H1 (cell line): ENCODE measurements at regions not wholly inside any gene's neighbourhood (a gene's known extent, or its start where the extent isn't known, plus 50 kb on each side); places are given as distances from the start of the nearest gene placed in this dataset.

Experiments used
- CTCF ChIA-PET: fragments of 300-600 bp; sonication (Branson Sonifier 250); formaldehyde crosslinking; loops from one replicate; lab custom pipeline; 2021; ENCODE audit not compliant: partially characterized antibody; lab: Charles Lee
- POLR2A ChIA-PET: fragments of 300-600 bp; sonication (Branson Sonifier 250); formaldehyde crosslinking; loops from one replicate; lab custom pipeline; 2021; ENCODE audit warnings: inconsistent platforms; ENCODE audit not compliant: partially characterized antibody; lab: Charles Lee
- DNase-seq, 2 experiments: peaks; one replicate each; pipeline versions ENCODE4 v3.0.0 to v3.0.0-alpha.2; 2010 to 2022; ENCODE audit warnings: low spot score in 2 of 2, low read depth in 1 of 2, mixed read lengths in 1 of 2
- FAIRE-seq: peaks from 2 replicates; lab custom pipeline; 2011; peaks lifted over from hg19 to GRCh38; lab: Jason Lieb, UNC
- H2AFZ ChIP-seq: 2 replicates; pipeline ENCODE4 v1.8.1; 2012; ENCODE audit warnings: low read length, inconsistent platforms
- H2AK5ac ChIP-seq: 2 replicates; pipeline ENCODE4 v1.6.1; 2013; ENCODE audit warnings: low read depth, low read length
- H2BK120ac ChIP-seq: replicated peaks from 2 replicates; pipeline ENCODE3; 2013; ENCODE audit warnings: low read depth, low read length, inconsistent platforms
- H2BK12ac ChIP-seq: 2 replicates; pipeline ENCODE4 v1.6.1; 2013; ENCODE audit warnings: low read depth, low read length
- H2BK15ac ChIP-seq: 2 replicates; pipeline ENCODE4 v1.6.1; 2013; ENCODE audit warnings: low read length
- H2BK20ac ChIP-seq: 2 replicates; pipeline ENCODE4 v1.6.1; 2013; ENCODE audit warnings: low read length
- H2BK5ac ChIP-seq: 2 replicates; pipeline ENCODE4 v1.6.1; 2013; ENCODE audit warnings: low read depth, low read length
- H3K14ac ChIP-seq: 2 replicates; pipeline ENCODE4 v1.6.1; 2013; ENCODE audit warnings: inconsistent platforms; ENCODE audit not compliant: insufficient read length
- H3K18ac ChIP-seq: 2 replicates; pipeline ENCODE4 v1.6.1; 2013; ENCODE audit warnings: low read length; ENCODE audit errors: extremely low read depth
- H3K23ac ChIP-seq: 2 replicates; pipeline ENCODE4 v1.6.1; 2013; ENCODE audit warnings: inconsistent platforms; ENCODE audit not compliant: insufficient read length
- H3K23me2 ChIP-seq: 2 replicates; pipeline ENCODE4 v1.6.1; 2013; ENCODE audit warnings: low read depth, low read length
- H3K27ac ChIP-seq: 2 replicates; pipeline ENCODE4 v1.6.1; 2011; ENCODE audit warnings: low read depth, low read length, inconsistent platforms
- H3K27me3 ChIP-seq, 4 experiments: replicated peaks in 1 of 4; 1 replicate in 1 of 4; 2 replicates in 3 of 4; pipeline versions ENCODE4 v1.6.1 to v1.8.1; 2011 to 2013; ENCODE audit warnings: low read length in 3 of 4, mild to moderate bottlenecking in 3 of 4, inconsistent platforms in 2 of 4, mixed read lengths in 2 of 4, moderate library complexity in 1 of 4; ENCODE audit not compliant: control insufficient read depth in 3 of 4, insufficient read depth in 3 of 4; ENCODE audit errors: extremely low read depth in 1 of 4
- H3K36me3 ChIP-seq, 4 experiments: 2 replicates each; pipeline versions ENCODE4 v1.6.1 to v1.8.1; 2011 to 2013; ENCODE audit warnings: mild to moderate bottlenecking in 4 of 4, low read length in 3 of 4, moderate library complexity in 2 of 4, control low read depth in 1 of 4, inconsistent platforms in 1 of 4; ENCODE audit not compliant: insufficient read depth in 4 of 4, control insufficient read depth in 2 of 4
- H3K4ac ChIP-seq: replicated peaks from 2 replicates; pipeline ENCODE3; 2013; ENCODE audit warnings: low read length, low read depth, mixed read lengths, inconsistent platforms; ENCODE audit not compliant: insufficient read length
- H3K4me1 ChIP-seq, 4 experiments: replicated peaks in 1 of 4; 1 replicate in 1 of 4; 2 replicates in 3 of 4; pipeline versions ENCODE4 v1.6.1 to v1.8.1; 2011 to 2013; ENCODE audit warnings: low read length in 3 of 4, inconsistent platforms in 2 of 4, mixed read lengths in 1 of 4; ENCODE audit not compliant: insufficient read depth in 4 of 4, control insufficient read depth in 3 of 4
- H3K4me2 ChIP-seq, 2 experiments: 2 replicates each; pipeline versions ENCODE4 v1.6.1 to v1.8.1; 2011 to 2013; ENCODE audit warnings: low read depth in 2 of 2, low read length in 2 of 2, control low read depth in 1 of 2, inconsistent platforms in 1 of 2, mild to moderate bottlenecking in 1 of 2; ENCODE audit not compliant: insufficient read depth in 1 of 2
- H3K4me3 ChIP-seq, 4 experiments: fragments of 200-600, 300-600 bp in 1 of 4; sonication (generic), shearing (Covaris generic), sonication (Bioruptor Twin) in 1 of 4; 2 replicates each; pipeline versions ENCODE4 v1.5.1 to v1.8.1; 2011 to 2016; ENCODE audit warnings: low read length in 4 of 4, low read depth in 3 of 4, control low read depth in 2 of 4, inconsistent platforms in 2 of 4, mild to moderate bottlenecking in 2 of 4, mixed read lengths in 1 of 4, moderate library complexity in 1 of 4; ENCODE audit not compliant: insufficient read depth in 2 of 4; ENCODE audit errors: extremely low read depth in 1 of 4
- H3K56ac ChIP-seq: replicated peaks from 2 replicates; pipeline ENCODE3; 2013; ENCODE audit warnings: low read depth, mild to moderate bottlenecking, mixed read lengths, low read length, inconsistent platforms; ENCODE audit not compliant: insufficient read length
- H3K79me1 ChIP-seq: 2 replicates; pipeline ENCODE4 v1.6.1; 2013; ENCODE audit warnings: low read depth, low read length, control low read depth
- H3K79me2 ChIP-seq, 2 experiments: 2 replicates each; pipeline versions ENCODE4 v1.6.1 to v1.8.1; 2012 to 2013; ENCODE audit warnings: low read length in 2 of 2, mild to moderate bottlenecking in 2 of 2, inconsistent platforms in 1 of 2; ENCODE audit not compliant: insufficient read depth in 2 of 2, control insufficient read depth in 1 of 2
- H3K9ac ChIP-seq, 4 experiments: replicated peaks in 1 of 4; 1 replicate in 1 of 4; 2 replicates in 3 of 4; pipeline versions ENCODE4 v1.6.1 to v1.8.1; 2011 to 2013; ENCODE audit warnings: low read depth in 3 of 4, low read length in 3 of 4, control low read depth in 2 of 4, mild to moderate bottlenecking in 2 of 4, moderate library complexity in 2 of 4, inconsistent platforms in 1 of 4; ENCODE audit errors: extremely low read depth in 1 of 4
- H3K9me3 ChIP-seq, 2 experiments: 2 replicates each; pipeline versions ENCODE4 v1.6.1 to v1.8.1; 2012 to 2013; ENCODE audit warnings: mild to moderate bottlenecking in 2 of 2, moderate library complexity in 2 of 2, control low read depth in 1 of 2, inconsistent platforms in 1 of 2, low read depth in 1 of 2, low read length in 1 of 2, mixed read lengths in 1 of 2; ENCODE audit not compliant: insufficient read depth in 2 of 2
- H4K20me1 ChIP-seq, 2 experiments: replicated peaks in 1 of 2; 2 replicates each; pipeline versions ENCODE3 to v1.8.1; 2011 to 2013; ENCODE audit warnings: inconsistent platforms in 2 of 2, low read length in 2 of 2, mild to moderate bottlenecking in 1 of 2; ENCODE audit not compliant: insufficient read depth in 2 of 2, control insufficient read depth in 1 of 2
- H4K5ac ChIP-seq: 2 replicates; pipeline ENCODE4 v1.6.1; 2013; ENCODE audit warnings: low read length, low read depth, mixed read lengths, inconsistent platforms; ENCODE audit not compliant: insufficient read length
- H4K8ac ChIP-seq: 2 replicates; pipeline ENCODE4 v1.8.0; 2013; ENCODE audit warnings: mild to moderate bottlenecking, moderate library complexity, low read length, inconsistent platforms; ENCODE audit not compliant: insufficient read depth; ENCODE audit errors: extremely low read depth
- H4K91ac ChIP-seq: replicated peaks from 2 replicates; pipeline ENCODE3; 2013; ENCODE audit warnings: low read length, mixed read lengths, inconsistent platforms; ENCODE audit not compliant: insufficient read length
- CBX8 ChIP-seq: fragments of 300-800, 300-1000 bp; sonication (generic); IDR thresholded peaks from 2 replicates; pipeline ENCODE4 v1.7.1; 2016; ENCODE audit warnings: low read depth, low read length, borderline replicate concordance
- EP300 ChIP-seq, 2 experiments: IDR thresholded peaks; 1 replicate in 1 of 2; 2 replicates in 1 of 2; pipeline ENCODE4 v1.6.1; 2011 to 2012; ENCODE audit warnings: low read depth in 2 of 2, low read length in 2 of 2, mild to moderate bottlenecking in 2 of 2, borderline replicate concordance in 1 of 2, inconsistent platforms in 1 of 2, moderate library complexity in 1 of 2
- HDAC2 ChIP-seq, 2 experiments: fragments of 300-600 bp in 1 of 2; sonication (generic) in 1 of 2; IDR thresholded peaks; 2 replicates each; pipeline ENCODE4 v1.6.1; 2011 to 2012; ENCODE audit warnings: low read depth in 2 of 2, low read length in 2 of 2, mild to moderate bottlenecking in 2 of 2, moderate library complexity in 2 of 2, borderline replicate concordance in 1 of 2, inconsistent platforms in 1 of 2
- POLR2A ChIP-seq, 2 experiments: IDR thresholded peaks; 1 replicate in 1 of 2; 2 replicates in 1 of 2; pipeline ENCODE4 v1.6.1; 2011; ENCODE audit warnings: low read depth in 2 of 2, low read length in 2 of 2, mild to moderate bottlenecking in 2 of 2; ENCODE audit errors: control extremely low read depth in 1 of 2
- SIX5 ChIP-seq: IDR thresholded peaks from 2 replicates; pipeline ENCODE4 v1.6.1; 2011; ENCODE audit warnings: mild to moderate bottlenecking, low read depth, low read length
- TEAD4 ChIP-seq: IDR thresholded peaks from 2 replicates; pipeline ENCODE4 v1.6.1; 2012; ENCODE audit warnings: low read depth, low read length, inconsistent platforms, mixed read lengths
- WGBS, 2 experiments: shearing (Covaris generic) in 1 of 2; methylation state at CpG; one replicate each; pipeline versions ENCODE4 v1.1.6 to v1.1.7; 2013 to 2015; ENCODE audit warnings: low lambda C conversion rate in 2 of 2, mixed read lengths in 2 of 2, inconsistent platforms in 1 of 2, low coverage in 1 of 2, missing lambda C conversion rate in 1 of 2; ENCODE audit not compliant: insufficient replicate concordance in 2 of 2, insufficient coverage in 1 of 2, insufficient read length in 1 of 2; ENCODE audit errors: extremely low coverage in 1 of 2, missing lambda C conversion rate in 1 of 2; 5-methylcytosine and 5-hydroxymethylcytosine counted together

GRCh38 chr1:114037962-114038816, 58.9 kb downstream of the OLFML3 start:
- H4K5ac ChIP-seq = peak overlapping the region; percentile 96
- peak overlapping the region in 1 of 4 experiments; percentile 11; a peak in 1 of 8 replicates for H3K4me3 ChIP-seq
- peaks cover 0 to 4% of the 10 kb centered on the region in 2 experiments; a peak in 1 of 4 replicates for H3K79me2 ChIP-seq
- H2BK15ac ChIP-seq = no peak overlapping the region
- FAIRE-seq (peak; percentile 81), DNase-seq (no peak)
- WGBS, 2 experiments = 6% methylated on average over 3 of the region's 3 CpGs; no CpG with 5 or more reads in 1 of the 2 experiments
- H3K23ac ChIP-seq = no peak overlapping the region
- ChIA-PET POLR2A (interaction anchor here (0.6 to 8.2 kb wide), 31 partner anchors 8 to 1014 kb away, joined by 3 to 47 read pairs (median 4); partner anchors contain the start of gene SYT6), CTCF (interaction anchor here (0.6 to 2.3 kb wide), 17 partner anchors 9 to 730 kb away, joined by 3 to 9 read pairs (median 3); partner anchors contain the start of gene OLFML3)
- no peaks in the 10 kb centered on the region for H3K79me1 ChIP-seq
- peaks cover 3 to 35% (median 25%) of the 10 kb centered on the region in 4 experiments for H3K4me1 ChIP-seq
- H4K8ac ChIP-seq = no peak overlapping the region
- peaks cover 7% of the 10 kb centered on the region; the same call in 1 of the 2 replicates for H3K23me2 ChIP-seq
- peak overlapping the region; percentile 94; the same call in 1 of the 2 replicates for H2BK12ac ChIP-seq
- H3K9ac ChIP-seq = no peak overlapping the region; a peak in 2 of 7 replicates
- peak overlapping the region; percentile 95; the same call in 1 of the 2 replicates for H2AK5ac ChIP-seq
- peak overlapping the region; percentile 100 for H4K91ac ChIP-seq
- H3K27ac ChIP-seq = peak overlapping the region; percentile 88
- peak overlapping the region; percentile 48 to 69 for H3K4me2 ChIP-seq
- H2BK5ac ChIP-seq = peak overlapping the region; percentile 98
- H3K36me3 ChIP-seq = no peaks in the 10 kb centered on the region; a peak in 1 of 8 replicates
- no peak overlapping the region for H3K14ac ChIP-seq
- no peaks in the 10 kb centered on the region for H4K20me1 ChIP-seq
- H2BK120ac ChIP-seq = peak overlapping the region; percentile 99
- H3K18ac ChIP-seq = peak overlapping the region; percentile 98
- no peak overlapping the region for H2AFZ ChIP-seq
- H3K56ac ChIP-seq = peak overlapping the region; percentile 83
- H2BK20ac ChIP-seq = peak overlapping the region; percentile 99
- no peaks in the 10 kb centered on the region for H3K9me3 ChIP-seq
- peak overlapping the region; percentile 98 for H3K4ac ChIP-seq
- no peaks in the 10 kb centered on the region for H3K27me3 ChIP-seq
- TF ChIP-seq POLR2A (IDR thresholded peaks at IDR 0.05; ENCODE audit: control extremely low read depth in 1 of 2, low read depth in 2 of 2, low read length in 2 of 2) (peak in 1 of 2 experiments; percentile 16; a peak in 1 of 3 replicates), SIX5 (no peak), TEAD4 (peak; percentile 51; the same call in 1 of the 2 replicates), CBX8 (no peak), HDAC2 (IDR thresholded peaks at IDR 0.05; ENCODE audit: borderline replicate concordance in 1 of 2, low read depth in 2 of 2, low read length in 2 of 2) (0 out of 4 replicates have a peak, but pooled peaks of 1 of the 2 experiments have one; percentile 20), EP300 (IDR thresholded peaks at IDR 0.05; ENCODE audit: borderline replicate concordance in 1 of 2, low read depth in 2 of 2, low read length in 2 of 2) (0 out of 3 replicates have a peak, but pooled peaks of 1 of the 2 experiments have one; percentile 36)
